PC-9 (cell line): ENCODE measurements at regions not wholly inside any gene's neighbourhood (a gene's known extent, or its start where the extent isn't known, plus 50 kb on each side); places are given as distances from the start of the nearest gene placed in this dataset.

Source experiments
- EZH2 ChIP-seq: fragments of 200-600 bp; sonication (generic); IDR thresholded peaks from 2 replicates; pipeline ENCODE4 v1.8.0; 2017; ENCODE audit warnings: antibody characterized with exemption, low read depth
- TF ChIP-seq, protein P1 (sequence below): fragments of 200-600 bp; sonication (generic); conservative IDR thresholded peaks from 2 replicates; pipeline ENCODE4 v1.6.1; 2017; ENCODE audit warnings: mixed run types, antibody characterized with exemption, mild to moderate bottlenecking, moderate library complexity

GRCh38 chr18:78414302-78414701, 565.3 kb upstream of the SALL3 start:
- TF ChIP-seq, protein P1, sequence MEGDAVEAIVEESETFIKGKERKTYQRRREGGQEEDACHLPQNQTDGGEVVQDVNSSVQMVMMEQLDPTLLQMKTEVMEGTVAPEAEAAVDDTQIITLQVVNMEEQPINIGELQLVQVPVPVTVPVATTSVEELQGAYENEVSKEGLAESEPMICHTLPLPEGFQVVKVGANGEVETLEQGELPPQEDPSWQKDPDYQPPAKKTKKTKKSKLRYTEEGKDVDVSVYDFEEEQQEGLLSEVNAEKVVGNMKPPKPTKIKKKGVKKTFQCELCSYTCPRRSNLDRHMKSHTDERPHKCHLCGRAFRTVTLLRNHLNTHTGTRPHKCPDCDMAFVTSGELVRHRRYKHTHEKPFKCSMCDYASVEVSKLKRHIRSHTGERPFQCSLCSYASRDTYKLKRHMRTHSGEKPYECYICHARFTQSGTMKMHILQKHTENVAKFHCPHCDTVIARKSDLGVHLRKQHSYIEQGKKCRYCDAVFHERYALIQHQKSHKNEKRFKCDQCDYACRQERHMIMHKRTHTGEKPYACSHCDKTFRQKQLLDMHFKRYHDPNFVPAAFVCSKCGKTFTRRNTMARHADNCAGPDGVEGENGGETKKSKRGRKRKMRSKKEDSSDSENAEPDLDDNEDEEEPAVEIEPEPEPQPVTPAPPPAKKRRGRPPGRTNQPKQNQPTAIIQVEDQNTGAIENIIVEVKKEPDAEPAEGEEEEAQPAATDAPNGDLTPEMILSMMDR: no peak
- no peak for TF ChIP-seq EZH2
